HG03558 (cell line): ENCODE measurements at regions not wholly inside any gene's neighbourhood (a gene's known extent, or its start where the extent isn't known, plus 50 kb on each side); places are given as distances from the start of the nearest gene placed in this dataset.

ENCODE experiments used
- ATAC-seq: cut with Tn5 transposase; IDR thresholded peaks from one replicate; pipeline ENCODE4 v1.9.1; 2021; ENCODE audit warnings: moderate number of reproducible peaks; ENCODE audit not compliant: unreplicated experiment; ENCODE audit errors: extremely low read depth

DNA sequence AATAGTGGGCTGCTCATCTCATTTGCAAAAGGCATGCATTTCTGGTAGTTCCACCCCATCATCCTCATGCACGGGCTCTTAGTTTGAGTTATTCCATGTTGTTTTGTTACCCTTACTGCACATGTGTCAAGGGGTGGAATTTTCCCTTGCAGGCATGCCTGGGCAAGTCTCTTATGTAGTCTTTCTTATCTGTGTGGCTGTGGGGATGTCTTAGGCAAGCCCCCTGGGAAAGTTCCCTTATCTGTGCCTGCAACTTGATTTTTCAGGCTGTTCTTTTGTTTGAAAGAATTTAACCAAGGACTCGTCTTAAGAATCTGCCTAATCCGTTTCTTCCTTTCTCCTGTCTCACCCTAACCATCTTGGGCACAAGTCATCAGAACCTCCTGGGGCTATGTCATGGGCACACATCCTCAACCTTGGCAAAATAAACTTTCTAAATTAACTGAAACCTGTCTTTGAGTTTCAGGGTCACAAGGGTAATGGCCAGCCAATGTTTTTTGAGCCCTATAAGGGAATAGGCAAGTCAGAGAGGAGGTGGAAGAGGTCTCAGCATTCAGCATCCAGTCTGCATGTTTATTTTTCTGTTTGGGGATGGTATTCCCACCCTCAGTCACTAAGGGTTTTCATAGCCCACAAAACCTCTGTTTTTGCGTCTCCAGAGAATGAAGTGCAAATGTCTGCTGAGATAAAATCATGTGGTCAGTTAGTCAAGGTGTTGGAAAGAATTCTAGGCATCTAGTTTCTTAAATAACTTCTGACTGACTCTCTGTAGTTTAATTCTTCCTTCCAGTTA is 579.7 kb downstream of the PLA2G4A start:
- ATAC-seq: no peak

DNA sequence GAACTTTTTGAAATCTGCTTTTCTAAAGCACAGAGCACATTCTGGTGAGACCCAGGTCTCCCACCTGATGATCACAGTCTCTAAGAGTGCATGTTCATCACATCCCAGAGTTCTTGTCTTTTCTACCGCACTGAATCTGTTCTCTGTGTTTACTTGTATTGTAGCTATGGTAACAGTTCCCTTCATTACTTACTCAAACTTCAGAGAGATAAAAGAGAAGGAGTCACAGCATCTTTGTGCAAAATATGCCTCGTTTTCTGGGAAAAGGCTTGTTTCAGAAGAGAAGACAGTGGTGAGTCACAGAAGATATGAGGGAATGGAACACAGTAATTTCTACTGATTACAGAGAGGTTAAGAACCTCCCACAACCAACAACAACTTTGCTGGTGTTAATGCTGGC is 580.6 kb downstream of the PLA2G4A start:
- ATAC-seq: no peak

DNA sequence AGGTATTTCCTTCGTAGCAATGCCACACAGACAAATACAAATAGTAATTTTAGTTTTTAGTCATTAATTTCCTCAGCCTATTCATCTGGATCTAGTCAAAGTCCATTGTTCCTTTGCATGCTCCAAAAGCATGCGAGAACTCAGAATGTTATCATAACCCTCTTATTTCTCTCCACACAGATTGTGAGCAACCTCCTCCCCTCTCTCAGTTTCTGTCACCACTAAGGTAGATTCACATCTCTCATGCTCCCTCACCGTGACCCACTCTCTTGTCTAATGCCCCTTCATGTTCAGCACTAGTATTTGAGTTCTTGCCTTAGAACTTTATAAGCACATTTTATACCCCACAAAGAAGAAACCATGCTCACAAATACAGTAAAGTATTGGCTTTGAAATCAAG is 582.4 kb downstream of the PLA2G4A start:
- ATAC-seq: no peak

DNA sequence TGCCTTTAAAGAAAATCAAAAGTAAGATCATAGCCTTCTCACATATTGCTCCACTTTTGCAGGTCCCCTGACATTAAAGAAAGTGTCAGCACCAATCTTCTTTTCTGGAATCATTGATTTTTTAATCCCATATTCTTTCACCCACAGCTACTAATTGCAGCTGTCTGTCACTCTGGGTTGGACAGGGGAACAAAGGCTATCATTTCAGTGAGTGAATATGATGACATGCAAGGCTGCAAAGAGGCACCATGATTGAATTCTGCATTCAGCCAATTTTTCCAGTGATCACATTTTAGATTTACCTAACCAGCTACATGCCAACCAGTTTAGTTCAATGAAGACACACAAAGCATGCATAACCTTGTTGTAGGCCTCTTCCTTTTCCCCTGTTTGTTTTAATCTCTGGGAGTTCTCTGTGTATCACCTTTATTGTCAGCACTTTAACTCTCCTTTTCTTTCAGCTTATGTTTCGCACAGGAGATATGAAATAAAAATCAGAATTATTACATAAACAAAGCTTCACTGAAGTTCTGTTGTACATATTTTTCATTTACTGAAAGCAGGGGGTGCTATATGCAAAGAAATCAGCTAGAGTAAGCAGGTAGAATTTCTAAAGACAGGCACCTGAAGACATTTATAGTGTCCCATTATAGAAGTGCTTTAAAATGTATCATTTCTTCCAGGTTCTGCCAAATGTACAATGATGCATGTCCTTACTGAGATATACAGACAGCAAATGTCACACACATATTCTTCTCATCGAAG is 584.8 kb downstream of the PLA2G4A start:
- no peak for ATAC-seq

DNA sequence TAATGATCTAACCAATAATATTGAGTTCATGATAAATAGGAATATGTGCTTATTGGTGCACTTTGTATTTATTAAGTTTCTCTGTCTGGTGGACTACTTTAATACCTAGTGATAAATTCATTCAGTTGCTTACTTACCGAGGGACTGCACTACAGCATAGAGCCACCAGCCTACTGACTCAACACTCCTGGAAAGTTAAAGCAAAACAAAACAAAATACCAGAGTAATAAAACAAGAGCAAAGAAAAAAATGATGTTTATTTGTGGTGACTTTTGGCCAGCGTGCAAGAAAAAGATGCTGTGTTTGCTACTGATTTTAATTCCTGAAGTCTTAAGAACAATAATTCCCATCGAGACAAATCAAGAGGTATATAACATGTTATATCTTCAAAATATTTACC is 586.3 kb downstream of the PLA2G4A start:
- no peak for ATAC-seq

DNA sequence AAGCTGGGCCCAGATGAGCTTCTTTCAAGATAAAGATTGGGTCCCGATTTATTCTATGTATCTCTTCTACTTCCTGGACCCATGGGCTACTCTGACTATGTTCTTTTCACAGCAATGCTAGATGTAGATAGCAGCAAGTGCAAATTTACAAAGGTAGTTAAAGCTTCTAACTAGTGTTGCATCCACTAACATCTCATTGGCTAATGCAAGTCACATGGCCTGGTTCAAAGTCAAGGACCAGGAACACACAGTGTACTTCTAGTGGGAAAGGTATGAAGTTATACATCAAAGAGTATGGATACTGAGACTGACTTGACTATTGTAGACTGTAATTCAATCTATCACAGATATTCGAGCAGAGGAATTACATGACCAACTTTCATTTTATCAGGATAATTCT is 588.8 kb downstream of the PLA2G4A start:
- ATAC-seq: no peak

DNA sequence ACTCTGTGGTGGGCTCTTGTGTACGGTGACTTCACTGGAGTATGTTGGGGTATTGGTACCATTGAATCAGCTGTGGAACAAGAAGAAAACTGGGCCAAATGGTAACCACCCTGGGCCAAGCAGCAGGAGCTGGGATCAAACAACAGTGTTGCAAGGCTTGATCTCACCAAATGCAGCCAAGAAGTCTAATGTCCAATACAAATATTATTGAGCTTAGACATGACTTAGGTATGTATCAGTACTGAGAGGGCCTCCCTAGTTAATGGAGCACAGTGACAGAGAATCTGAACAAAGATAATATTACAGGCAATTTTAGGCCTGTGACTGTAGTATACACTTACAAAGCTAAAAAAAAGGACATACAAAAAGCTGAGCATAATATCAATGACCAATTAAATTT is 604.8 kb downstream of the PLA2G4A start:
- no peak for ATAC-seq

DNA sequence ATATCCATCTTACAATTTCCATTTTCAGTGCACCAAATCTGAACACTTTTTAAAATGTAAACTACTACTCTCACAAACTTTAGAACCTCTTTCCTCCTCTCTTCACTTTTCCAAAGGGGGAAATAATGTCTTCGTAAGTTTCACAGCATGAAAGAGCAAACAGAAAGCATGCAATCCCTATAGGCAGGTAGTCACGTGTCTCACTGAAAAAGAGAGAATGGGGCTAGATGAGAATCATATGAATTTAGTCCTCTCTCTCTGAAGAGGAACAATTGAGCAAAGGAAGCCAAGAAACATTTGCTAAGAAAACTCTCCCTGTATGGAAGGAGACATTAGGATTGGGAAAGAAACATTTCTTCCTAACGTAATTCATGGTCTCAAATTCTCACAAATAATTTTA is 613.9 kb downstream of the PLA2G4A start:
- no peak for ATAC-seq

DNA sequence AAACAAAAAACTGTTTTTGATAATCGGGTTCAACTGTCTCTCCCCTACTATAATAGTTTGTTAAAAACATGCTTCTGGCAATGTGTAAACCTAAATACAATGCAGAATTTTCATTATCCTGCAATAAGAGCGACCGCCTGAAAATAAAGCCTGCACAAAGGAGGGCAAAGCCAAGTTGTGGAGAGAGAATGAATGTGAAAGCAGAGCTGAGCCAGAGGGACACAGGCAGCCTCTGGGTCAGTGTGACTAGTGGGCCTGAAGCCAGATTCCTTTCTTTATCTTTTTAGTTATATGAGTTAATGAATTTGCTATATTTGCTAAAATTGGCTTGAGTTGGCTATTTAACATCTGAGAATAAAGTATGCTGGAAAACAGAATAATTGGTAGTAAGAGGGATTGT is 615.2 kb downstream of the PLA2G4A start:
- no peak for ATAC-seq

DNA sequence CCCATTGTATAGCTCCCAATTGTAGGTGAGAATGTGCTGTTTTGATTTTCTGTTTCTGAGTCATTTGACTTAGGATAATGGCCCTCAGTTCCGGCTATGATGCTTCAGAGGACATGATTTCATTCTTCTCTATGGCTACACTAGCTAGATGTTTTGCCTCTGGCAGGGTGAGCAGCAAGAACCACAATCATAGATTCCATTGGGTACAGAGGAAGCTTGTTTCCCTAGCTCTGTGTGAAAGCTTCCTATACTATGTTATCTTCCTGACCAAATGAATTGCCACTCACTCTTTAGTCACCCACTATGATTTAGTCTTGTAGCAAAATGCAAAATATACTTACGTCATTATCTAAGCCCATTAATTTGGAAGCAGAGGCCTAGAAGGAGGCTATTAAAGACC is 616.3 kb downstream of the PLA2G4A start:
- no peak for ATAC-seq

DNA sequence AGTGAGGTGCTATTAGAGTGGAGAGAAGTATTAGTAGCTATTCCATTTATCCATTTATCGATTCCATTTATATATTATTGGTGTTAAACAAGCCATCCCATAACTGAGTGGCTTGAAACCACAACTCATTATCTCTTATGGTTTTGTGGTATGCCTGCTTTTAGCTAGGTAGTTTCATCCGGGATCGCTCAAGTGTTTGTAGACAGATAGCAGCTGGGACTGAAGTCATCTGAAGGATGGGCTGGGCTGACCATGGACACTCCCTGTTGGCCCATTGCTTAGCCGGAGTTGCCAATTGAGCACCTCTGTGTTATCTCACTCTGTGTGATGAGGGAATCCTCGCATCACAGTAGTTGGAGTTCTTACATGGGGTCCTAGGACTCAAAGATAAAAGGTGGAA is 622.5 kb downstream of the PLA2G4A start:
- no peak for ATAC-seq

DNA sequence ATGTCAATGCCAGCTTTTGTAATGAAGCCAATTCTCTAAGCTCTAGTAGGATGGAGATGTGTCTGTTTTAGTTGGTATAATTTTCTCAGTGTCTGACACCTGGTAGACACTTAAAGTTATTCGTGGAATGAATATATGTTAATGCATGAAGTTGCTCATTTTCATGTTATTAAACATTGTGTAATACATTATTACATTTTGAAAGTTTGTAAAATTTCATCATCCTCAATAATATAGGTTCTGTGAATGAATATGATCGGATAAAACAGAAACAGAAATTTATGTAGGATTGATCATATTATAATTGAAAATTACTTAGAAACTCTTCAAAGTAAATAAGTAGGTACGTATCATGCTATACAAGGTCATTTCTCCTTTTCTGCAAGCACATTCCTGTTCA is 625.3 kb downstream of the PLA2G4A start:
- ATAC-seq: no peak

DNA sequence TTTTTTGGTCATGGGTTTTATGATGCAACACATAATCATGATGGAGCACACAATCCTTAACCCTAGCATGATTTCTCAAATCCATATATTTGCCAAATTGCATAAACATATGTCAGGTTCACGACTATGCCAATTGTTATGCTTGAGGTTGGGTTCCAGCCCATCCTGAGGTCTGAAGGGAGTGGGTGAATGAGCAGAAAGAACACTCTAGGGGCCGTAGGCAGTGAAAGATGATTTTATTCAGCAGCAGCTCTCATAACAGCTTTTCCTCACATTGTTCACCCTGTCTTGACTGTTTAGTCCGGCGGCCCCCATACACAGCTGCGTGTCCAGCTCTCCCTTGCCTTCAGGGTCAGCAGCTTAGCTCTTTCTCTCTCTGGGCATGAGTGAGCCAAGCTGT is 627.7 kb downstream of the PLA2G4A start:
- no peak for ATAC-seq

DNA sequence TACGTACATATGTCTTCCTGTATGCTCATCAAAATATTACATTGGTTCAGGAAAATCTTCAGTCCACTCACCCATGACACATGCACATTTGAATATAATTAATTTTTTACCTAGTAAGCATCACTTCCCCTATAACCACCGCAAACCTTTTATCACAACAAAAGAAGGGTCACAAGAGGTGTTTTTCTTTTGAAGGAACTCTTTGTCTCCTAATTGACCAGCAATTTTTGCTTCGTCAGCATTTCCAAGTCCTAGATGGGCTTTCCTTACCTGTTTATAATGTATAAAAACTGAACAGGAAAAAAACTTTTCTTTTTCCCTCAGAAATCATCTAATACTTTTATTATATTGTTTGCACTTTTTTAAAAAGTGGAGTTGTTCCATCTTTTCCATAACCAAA is 631.3 kb downstream of the PLA2G4A start:
- ATAC-seq: no peak

DNA sequence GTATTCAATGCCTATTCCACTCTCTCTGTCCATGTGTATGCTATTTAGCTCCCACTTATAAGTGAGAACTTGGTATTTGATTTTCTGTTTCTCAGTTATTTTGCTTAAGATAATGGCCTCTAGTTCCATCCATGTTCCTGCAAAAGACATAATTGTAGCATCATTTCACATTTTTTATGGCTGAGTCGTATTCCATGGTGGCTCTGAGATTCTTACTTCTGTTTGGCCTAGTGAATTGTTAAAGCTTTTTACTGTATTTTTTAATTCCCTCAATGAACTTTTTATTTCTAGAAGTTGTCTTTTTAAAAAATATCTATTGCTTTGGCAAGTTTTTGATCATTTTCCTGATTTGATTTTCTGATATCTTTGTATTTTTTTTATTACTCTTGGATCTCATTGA is 635.6 kb downstream of the PLA2G4A start:
- ATAC-seq: no peak

DNA sequence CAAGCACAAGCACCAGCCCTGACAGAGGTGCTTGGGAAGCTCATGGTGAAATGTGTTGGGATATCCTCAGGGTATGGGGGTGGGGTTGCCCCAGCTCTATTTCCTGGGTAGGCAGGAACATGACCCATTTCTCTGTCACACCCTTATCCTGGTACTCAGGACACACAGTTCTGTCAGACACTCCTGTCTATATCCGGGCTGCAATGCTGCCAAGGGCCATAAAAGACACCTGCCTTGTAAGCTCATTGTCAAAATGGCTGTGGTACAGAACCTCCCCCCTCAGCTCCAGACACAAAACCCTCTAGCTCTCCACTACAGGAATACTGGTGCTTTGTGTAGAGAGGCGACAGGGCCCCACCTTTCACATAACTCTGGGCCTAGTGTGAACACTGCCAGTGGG is 636.7 kb downstream of the PLA2G4A start:
- no peak for ATAC-seq

DNA sequence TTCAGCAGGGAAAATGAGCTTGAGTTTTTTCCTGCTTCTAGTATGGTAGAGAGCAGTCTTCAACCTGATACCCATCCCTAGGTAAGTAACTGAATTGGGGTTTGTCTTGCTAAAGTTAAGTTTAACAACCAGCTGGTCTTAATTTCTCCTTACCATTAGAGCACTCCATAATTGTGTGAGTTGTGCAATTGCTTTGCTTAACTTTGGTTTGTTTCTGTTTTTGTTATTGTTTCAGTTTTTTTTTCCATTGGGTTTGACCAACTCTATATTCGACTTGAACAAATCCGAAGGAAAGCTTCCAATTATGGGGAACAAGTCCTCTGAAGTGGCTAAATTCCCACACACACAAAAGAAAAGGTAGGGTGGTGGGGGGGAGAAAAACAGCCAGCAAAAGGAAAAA is 641.1 kb downstream of the PLA2G4A start:
- no peak for ATAC-seq

DNA sequence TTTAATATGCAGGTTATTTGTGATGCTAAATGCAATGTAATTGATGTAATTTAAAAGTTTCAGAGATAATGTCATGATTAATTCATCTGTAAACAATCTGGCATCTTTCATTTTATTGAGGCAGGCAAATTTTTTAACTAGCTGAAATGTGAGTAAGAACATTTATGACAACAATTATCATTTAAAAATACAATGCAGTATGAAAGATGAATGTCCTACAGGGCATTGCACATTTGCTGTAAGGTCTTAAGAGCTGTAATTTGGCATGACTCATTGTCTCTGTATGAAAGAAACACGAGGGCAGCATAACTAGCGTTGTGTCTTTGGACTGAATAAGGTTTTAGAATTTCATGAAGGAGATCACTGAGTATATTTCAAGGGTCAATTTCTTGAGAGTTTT is 642.8 kb downstream of the PLA2G4A start:
- no peak for ATAC-seq

DNA sequence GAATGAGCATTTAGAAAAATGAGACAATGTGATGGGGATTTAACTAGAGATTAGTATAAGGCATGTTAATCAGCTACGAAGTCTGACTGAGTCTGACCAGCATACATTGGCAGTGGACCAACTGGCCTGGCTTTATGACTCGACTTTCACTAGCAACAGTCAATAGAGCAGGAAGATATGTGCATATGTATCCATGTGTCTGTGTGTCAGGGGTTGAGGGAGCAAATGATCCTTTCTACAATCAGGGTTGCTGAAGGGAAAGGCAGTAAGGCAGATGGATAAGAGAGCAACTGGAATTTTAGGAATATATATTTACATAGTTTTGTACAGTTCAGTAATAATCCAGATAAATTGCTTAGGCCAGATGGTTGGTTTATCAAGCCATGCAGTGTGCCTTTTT is 645.6 kb downstream of the PLA2G4A start:
- no peak for ATAC-seq

DNA sequence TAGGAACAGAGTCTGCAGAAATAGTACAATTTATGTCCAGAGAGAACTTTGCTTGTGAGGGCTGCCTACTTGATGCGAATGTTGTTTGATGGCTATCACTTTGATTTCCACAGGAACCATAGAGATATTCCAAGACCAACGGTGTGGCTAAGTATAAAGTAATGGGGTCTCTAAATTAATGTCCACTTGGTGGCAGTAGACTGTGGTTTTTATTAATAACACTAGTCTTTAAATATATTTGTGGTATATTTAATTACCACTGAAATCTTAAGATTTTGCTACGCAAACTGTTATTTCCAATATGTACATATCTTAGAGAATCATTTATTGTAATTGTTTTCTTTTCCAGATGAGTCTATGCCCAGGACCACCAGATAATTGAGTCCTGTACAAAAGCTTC is 647.9 kb downstream of the PLA2G4A start:
- no peak for ATAC-seq

DNA sequence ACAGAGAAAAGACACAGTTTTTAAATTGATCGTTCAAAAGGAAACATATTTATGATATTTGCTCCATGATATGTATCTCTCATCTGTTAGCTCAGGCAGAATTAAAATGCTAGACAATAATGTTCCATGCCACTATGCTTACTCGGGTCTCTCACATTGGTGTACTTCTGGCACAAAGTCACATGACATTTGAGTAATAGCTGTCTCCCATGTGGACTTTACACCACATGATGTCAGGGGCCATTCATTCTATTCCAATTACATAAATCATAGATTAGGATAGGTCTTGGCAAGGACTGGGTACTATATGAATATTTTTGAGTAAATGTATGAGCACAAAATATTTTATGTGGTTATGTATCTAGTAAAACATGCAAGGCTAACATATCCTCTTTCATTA is 648.4 kb downstream of the PLA2G4A start:
- no peak for ATAC-seq

DNA sequence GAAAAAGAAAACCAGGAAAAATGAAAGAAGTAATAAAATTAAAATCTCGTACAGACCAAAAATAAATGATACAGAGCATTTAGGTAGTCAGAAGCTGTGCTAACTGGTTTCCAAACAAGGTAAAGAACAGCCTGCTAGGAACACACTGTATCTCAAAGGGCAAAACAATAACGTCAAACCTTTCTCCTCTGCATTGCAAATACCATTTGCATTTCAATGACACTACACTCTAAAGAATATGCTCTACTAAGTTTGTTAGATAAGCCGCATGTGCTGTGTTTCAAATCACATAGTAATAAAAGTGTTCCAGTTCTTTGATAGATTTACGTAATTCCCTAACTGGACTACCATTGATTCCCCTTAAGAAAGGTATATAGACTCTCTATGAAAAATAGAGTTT is 648.8 kb downstream of the PLA2G4A start:
- ATAC-seq: no peak
